ENCODE measurements at regions not wholly inside any gene's neighbourhood (a gene's known extent, or its start where the extent isn't known, plus 50 kb on each side); places are given as distances from the start of the nearest gene placed in this dataset.

DNA sequence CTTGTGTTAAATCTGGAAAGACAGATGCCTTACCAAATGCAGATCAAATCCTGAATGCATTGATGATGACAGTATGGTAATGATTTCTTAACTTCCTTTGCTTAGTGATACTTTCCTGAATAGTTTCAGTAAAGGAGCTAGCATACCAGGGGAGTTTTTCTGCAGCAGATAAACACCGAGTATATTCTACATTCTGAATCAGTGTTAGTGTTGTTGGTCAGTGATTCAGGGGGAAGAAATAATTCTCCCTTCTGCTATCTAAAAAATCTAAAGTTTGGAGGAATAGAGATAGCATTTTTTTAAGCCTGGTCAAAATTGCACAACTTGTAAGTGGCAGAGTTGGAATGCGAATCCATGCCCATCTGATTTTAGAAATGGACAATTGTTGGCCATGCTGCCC, 512.2 kb upstream of the MARCKS start:
- DNase-seq (ENCODE audit: low spot score) = no peak

DNA sequence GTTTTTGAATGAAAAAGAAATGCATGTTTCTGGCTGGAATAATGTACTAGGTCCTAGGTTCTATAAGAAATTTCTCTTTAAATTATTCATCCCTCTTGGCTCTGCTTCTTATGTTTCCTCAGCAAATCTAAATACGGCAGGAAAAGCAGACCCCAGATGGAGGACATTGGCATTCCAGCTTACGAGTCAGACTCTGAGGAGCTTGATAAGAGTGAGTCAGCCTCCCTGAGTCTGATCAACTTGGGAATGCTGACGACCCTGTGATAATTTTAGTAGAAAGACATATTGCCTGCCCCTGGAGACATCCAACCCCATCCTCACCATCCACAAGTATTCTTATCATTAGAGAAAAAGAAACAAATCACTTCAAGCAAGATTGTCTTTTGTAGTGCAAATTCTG, 509.7 kb upstream of the MARCKS start:
- DNase-seq (ENCODE audit: low spot score) = no peak

DNA sequence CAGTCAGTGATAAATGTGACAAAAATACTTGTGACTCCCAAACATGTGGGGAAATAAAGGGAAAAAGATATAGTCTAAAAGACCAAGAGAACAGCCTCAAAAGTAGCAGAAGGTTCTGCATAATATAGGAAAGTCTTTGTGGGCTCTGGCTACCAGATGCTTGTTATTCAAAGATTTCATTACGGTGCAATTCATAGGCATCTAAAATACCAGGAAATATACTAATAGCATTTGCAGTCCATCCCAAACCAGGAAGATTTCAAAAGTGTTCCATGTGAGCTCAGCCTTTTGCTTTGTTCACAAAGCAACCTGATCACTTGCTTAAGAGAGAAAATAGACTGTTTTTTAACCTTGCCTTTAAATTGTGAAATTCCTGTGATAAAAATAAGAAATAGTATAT, 506.7 kb upstream of the MARCKS start:
- no peak for DNase-seq (ENCODE audit: low spot score)

DNA sequence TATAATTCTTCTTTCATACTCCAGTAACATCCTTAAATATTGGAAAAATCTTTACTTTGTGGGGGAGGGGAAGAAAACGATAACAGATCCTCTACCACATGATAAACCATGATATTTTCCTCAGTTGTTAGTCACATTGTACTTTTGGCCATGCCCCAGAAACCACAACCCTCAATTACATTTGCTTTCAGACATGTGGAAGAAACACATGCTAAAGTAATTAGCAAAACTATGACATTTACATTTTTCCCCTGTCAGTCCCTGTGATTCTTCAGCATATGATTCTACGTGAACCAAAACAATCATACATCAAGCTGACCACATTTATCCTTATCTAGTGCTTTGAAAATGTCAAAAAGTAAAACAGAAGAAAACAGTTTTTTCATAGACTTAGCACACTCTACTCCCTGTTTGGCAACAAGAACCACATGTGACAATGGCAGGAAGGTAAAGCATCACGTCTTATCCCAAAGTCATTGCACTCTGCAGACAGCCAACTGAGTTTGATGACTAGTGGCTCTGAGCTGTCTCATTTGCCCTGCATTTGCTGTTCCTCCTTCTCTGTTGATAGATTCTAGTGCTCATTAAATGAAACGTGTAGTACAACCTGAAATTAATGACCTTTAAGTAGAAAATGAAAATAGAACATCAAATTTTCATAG, 505.8 kb upstream of the MARCKS start:
- no peak for DNase-seq (ENCODE audit: low spot score)

DNA sequence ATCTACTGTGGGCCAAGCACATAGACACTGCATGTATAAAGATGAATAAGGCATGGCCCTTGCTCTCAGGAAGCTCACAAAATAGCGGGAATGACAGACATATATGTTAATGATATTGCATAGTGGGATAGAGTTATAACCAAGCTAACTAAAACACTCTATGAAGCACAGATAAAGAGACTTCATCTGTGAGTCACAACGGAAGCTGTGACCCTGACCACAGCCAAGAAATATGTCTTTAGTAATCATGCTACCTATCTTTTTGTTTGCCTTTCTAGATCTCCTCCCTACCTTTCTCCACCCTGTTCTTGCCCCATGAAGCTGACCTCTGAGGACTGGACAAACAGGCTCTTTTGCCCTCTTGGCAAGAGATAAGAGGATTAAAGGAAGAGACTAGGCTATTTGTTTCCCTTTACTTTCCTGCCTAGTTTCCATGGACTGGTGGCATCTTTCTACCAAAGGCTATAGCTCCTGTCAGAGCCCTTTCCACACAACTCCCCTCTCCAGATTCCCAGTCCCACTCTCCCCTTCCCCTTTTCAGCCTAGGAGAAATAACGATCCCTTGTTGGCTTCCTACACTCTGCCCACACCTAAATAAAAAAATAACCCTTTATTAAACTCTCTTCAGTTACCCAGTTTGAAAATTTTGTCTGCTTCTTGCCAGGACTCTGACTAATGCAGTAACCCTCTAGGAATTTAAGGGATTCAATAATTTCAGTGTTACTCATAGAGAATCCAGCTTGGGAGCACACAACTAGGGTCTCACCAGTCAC, 504.9 kb upstream of the MARCKS start:
- no peak for DNase-seq (ENCODE audit: low spot score)

DNA sequence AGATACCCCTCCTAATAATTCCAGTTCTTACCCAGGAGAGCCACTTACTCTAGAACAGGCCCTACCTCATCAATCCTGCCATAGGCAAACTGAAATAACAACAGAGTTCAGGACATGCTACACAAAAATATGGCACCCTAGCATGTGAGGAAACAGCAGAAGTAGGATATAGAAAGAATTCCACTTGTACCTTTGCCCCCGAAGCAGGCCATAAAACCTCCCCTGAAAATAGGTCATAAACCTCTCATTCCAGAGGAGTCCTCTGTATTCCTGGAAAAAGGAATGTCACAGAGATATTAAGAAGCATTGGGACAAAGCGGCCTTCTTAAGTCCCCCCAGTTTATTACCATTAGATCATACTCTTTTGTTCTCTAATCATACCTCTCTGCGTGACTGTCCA, 504.3 kb upstream of the MARCKS start:
- DNase-seq (ENCODE audit: low spot score) = no peak

DNA sequence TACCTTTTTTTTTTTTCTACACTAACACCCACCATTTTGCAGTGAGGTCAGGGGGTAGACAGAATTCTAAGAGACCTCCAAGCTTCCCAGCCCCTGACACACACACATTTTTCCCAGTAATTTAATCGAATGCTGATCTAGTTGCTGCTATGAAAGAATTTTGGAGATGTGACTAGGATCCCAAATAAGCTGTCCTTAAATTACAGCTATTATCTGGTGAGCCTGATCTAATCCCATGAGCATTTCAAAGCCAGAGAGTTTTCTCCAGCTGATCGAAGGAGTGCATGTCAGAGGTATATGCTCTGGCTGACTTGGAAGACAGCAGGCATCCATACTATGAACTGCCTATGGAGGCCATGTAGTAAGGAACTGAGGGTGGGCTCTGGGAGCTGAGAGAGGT, 503.8 kb upstream of the MARCKS start:
- DNase-seq (ENCODE audit: low spot score) = no peak

DNA sequence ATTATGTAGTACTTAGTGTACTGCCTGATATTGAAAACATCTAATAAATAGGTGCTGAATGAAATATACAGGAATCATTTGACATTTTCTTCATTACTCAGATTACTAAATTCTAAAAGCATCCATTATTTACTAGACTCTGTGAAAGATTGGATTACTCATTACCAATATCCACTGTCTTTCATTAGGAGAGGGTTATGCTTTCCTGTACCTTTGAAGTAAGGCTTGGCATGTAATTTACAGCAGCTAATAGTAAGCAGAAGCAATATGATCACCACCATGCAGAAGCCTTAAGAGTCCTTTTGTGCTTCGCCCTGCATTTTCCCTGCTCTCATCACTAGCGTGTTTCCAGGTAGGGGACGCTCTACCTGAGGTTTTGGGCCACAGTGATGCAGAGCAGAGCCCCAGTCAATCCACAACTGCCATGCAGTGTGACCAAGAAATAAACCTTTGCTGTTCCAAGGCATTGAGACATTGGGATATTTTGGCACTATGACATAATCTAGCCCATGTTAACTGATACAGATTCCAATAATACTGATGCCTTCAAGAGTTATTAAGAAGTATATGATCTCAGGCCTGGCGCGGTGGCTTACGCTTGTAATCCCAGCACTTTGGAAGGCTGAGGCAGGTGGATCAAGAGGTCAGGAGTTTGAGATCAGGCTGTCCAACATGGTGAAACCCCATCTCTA, 502.8 kb upstream of the MARCKS start:
- DNase-seq (ENCODE audit: low spot score) = no peak

DNA sequence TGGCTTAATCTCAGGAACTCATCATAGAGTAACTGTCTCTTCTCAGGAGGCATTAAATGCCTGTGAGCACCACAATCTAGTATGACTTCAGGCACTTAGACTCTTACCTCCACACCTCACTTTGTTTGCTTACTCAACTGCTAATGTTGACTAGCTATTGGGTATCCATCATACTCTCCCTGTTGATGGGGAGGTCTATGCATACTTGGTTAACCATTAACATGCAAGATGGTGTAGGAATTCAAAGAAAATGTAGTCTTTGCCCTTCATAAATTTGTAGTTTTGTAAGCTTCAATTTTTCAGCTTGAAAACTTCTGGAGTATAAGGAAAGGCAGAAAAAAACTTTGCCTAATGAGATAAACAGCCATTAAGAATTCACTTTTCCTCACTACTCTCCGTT, 501.0 kb upstream of the MARCKS start:
- DNase-seq (ENCODE audit: low spot score) = no peak

DNA sequence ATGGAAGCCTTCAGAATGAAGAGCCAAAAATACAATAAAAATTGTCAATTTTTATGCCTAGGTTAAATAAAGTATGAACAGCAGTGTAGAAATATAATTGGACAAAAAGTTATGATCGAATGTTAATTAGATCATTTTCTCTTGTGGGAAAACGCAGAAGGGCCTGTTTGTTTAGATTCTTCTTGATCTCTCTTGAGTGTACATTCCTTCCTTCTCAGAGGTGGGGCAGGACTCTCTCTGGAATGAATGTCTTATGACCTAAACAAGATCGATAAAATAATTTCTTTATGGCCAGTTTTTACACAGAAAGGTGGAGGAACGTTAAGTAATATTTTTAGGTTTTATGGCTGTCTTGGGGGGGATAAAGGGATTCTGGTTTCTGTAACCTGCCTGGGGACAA, 500.1 kb upstream of the MARCKS start:
- no peak for DNase-seq (ENCODE audit: low spot score)

DNA sequence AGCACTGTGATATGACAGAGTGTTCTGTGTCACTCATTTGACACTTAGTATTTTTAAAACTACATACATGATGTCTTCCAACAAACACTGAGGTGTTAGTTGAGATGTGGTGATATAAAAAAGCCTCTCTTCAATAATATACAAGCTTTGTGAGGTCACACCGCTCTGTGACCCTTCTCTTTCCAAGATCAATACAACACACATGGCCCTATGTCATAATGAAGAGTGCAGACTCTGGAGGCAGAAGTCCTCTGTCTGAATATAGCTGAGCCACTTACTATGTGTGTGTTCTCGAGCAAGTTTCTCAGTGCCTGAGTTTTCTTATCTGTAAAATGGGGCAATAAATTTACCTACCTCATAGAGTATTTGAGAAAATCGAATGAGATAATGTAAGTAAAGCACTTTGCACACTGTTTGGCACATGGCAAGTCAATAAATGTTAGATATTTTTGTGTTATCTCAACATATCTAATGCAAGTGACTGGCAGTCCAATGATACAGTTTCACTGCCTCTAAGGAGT, 499.0 kb upstream of the MARCKS start:
- no peak for DNase-seq (ENCODE audit: low spot score)

DNA sequence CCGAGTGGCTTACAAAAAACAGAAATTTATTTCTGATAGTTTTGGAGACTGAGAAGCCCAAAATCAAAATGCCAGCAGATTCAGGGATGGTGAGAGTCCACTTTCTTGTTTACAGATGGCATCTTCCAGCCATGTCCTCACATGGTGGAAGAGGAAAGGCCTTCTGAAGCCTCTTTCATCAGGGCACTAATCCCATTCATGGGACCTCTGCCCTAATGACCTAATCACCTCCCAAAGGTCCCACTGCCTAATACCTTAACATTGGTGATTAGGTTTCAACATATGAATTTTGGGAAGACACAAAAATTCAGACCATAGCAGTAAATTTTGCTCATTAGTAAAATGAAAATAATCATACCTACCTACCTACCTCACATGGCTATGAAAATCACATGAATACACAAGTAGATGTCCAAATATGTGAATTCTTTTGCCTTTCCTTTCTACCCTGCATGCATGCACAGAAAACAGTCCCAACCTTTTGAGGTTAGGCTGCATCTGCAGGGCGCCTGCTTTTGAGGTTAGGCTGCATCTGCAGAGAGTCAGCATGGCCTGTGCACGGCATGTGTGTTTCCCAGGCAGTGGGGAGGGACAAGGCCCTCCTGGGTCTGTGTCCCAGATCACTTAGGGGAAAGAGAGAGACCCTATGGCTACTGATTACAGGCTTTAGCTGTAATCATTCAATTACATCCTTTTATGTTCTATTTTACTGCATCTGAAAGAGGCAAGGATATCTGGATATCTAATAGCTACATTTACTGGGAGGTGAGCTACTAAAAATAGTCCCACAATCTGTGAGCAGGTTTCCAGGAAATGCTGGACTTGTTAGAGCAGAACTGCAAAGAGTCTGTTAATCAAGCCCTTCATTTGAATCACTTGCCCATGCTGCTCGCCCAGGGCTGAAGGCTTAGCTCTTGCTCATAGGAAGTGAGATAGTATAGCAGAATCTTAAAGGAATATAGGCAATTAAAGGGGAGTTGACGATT, 497.7 kb upstream of the MARCKS start:
- no peak for DNase-seq (ENCODE audit: low spot score)

DNA sequence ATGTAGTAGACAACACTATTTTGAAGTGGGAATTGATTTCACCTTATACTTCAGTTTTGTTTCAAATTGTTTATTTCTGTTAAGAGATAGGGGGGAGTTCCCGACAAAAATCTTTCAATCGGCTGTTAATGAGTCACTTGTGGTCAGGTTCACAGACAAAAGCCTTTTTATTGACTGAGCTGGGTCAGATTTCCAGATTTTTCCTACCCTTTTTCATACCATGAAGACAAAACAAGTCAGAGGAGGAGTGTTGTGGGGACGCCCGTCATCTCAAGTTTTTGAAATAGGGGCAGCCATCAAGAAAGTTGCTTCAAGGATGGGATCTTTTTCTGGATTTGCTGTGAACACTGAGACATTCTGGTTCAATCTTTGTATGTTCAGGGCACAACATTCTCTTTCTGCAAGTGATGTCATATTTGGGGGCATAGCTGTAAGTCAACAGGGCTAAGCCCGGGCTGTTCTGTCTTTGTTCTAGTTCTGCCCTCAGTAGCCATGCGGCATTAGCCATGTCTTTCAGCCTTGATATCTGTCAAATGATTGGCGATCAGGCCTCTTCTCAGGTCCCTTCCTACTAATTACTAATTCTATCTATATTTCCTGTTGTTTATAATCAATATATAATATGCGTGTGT, 496.0 kb upstream of the MARCKS start:
- no peak for DNase-seq (ENCODE audit: low spot score)

DNA sequence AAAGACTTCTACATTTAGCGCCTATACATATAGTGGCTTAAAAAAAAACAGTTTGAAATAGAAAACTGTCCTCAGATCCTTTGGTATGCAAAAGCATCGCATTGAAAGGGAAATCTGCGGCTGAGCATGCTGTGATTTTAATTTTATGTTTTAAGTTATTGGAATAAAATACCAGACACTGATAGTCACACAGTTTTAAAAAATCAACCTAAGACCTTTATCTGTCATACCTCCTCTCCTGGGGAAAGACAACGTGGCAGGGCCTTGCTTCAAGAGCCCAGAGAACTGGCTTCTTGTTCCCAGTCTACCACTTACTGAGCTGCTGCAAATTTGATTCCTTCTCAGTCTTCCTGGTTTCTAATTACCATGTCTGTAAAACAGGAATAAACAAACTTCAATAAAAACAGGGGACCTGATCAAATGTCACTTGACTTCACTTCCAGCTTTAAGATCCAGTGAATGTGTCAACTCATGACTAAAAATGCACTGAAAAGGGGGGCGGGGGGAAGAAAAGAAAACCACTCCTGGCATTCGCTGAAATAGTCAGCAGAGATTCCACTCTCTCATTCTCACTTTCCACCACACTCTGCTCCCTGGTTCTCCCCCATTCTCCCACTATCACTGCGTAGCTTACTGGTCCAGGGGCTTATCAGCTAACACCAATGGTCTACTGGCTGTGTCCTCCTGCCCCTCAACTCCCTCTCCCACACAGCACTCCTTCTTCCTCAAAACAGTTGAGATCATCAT, 494.7 kb upstream of the MARCKS start:
- no peak for DNase-seq (ENCODE audit: low spot score)

DNA sequence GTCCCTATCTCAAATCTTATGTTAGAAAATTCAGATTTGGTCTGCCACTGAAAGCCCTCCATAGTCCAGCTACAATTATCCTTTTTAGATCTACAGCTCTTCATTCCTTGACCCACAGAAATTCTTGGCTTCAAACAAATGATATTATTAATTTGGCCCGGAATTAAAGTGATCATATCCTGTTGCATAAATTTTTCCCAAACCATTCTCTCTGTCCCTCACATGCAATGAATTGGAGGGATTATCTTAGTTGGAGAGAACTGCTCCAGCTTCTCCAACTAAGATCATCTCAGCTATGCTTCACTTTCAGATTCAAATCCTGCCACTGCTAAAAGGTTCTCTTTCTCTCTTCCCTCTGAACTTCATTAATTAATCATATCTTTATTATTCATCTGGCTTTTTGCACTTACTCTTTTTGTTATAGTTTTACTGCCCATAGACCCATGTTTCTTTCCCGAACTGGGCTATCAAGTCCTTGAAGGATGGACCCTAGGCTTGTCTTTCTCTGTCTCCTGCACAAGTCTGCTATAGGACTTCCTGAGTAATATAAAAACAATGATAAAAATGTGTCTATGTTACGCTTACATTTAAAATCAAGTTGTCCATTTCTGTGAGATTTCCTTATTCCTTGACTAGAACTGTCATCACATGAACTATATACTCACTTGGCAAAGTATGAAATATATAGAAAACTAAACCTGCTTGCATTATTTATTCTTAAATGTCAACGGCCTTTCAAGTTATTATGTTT, 493.9 kb upstream of the MARCKS start:
- DNase-seq (ENCODE audit: low spot score) = no peak

DNA sequence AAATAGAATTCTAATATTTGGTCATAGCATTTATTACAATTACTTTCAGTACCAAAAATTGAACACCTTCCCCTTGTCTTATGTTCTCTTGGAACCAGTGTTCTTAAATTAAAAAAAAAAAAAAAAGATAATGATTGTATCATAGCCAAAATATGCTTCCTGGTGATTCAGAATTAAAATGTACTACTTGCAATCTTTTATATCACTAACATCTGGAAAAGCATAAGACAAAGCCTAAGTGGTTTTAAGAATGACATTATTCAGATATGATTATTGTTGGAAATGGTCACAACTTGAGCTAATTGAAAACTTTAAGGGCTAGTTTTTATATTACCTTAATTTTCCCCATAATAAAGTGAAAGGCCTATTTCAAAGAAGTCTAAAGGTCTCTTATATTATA, 493.3 kb upstream of the MARCKS start:
- DNase-seq (ENCODE audit: low spot score) = no peak

DNA sequence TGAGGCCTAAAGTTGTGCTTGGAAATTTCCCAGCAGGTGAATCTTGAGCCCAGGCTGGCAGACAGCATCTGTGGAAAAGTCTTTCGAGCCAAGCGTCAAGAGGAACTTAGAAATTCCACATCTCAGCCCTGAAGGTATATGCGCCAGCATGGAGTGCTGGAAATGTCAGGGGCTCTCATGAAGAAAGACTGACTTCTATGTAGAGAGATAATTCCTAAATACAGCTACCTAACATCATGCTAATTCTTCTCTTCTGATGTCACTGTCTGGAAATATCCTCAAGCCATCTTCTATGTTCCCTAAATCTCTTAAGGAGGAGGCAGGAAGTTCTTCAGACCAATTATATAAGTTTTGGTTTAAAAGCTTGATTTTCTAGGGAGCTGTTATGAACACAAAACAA, 492.4 kb upstream of the MARCKS start:
- DNase-seq (ENCODE audit: low spot score) = no peak

DNA sequence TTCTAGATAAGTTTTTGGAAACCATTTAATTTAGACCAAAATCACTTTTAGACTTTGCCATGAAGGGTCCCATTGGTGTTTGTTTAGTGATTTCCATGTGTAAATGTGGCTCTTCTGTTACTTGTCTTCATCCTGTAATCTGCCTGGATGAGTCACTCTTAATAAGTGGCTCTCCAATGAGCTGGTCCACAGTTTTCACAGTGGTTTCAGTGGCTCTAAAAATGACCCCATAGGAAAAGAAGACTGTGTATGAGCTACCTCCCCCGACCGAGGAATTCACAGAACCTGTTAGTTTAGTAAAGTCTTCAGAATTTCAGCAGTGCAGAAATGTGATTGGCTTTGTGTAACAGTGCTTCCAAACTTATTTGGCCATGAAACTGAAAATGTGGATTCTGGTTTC, 492.0 kb upstream of the MARCKS start:
- DNase-seq (ENCODE audit: low spot score) = no peak

DNA sequence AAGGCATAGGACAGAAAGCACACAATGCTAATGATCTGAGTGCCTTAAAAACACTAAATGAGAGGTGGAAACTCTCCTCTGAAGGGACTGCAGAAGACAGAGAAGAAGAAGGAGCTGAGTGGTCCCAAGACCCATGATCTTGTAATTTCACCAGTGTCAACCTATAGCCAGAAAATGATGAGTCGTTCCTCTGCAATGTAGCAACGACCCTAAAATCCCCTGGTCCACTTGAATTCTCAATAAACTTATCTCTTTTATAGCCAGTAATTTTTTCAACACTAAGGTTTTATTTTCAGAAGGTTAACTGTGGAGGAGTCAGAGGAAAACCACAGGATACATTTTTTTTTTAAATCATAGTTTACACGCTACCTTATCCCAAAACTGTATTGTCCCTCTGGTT, 490.6 kb upstream of the MARCKS start:
- DNase-seq (ENCODE audit: low spot score) = no peak

Data from activated CD4-positive, alpha-beta T cell treated with anti-CD3 and anti-CD28 coated beads, Interleukin-2, Interleukin-4, amounts not matched to agents 100 ng/mL and 50 ng/mL, durations not matched to agents 16 hours and 8 hours (primary cell).